Left lung (tissue), 4 donors: ENCODE measurements at regions not wholly inside any gene's neighbourhood (a gene's known extent, or its start where the extent isn't known, plus 50 kb on each side); places are given as distances from the start of the nearest gene placed in this dataset.

Experiments used
- ATAC-seq: fragments of 200-7000 bp; cut with Tn5 transposase; one replicate; pipeline ENCODE4 v1.9.1; 2020; ENCODE audit warnings: moderate library complexity
- DNase-seq, 4 donors: peaks; one replicate each; pipeline ENCODE4 v3.0.0-alpha.2; 2013 to 2020
- H3K27ac ChIP-seq, 2 donors: fragments of 200-600 bp; sonication (generic) in 1 of 2; one replicate each; pipeline versions ENCODE4 v1.5.0 to v1.8.0; 2020 to 2021
- H3K27me3 ChIP-seq, 2 donors: fragments of 200-600 bp; sonication (generic) in 1 of 2; one replicate each; pipeline versions ENCODE4 v1.5.0 to v1.8.0; 2020 to 2021
- H3K36me3 ChIP-seq, 2 donors: fragments of 200-600 bp; sonication (generic) in 1 of 2; one replicate each; pipeline versions ENCODE4 v1.5.0 to v1.8.0; 2020 to 2021
- H3K4me1 ChIP-seq, 2 donors: fragments of 200-600 bp; one replicate each; pipeline ENCODE4 v1.8.0; 2021
- H3K4me3 ChIP-seq, 2 donors: fragments of 200-600 bp; sonication (generic) in 1 of 2; one replicate each; pipeline versions ENCODE4 v1.5.0 to v1.8.0; 2020 to 2021; ENCODE audit warnings: mild to moderate bottlenecking in 1 of 2
- H3K9me3 ChIP-seq, 2 donors: fragments of 200-600 bp; sonication (generic) in 1 of 2; one replicate each; pipeline versions ENCODE4 v1.5.0 to v1.8.0; 2020 to 2021
- intact Hi-C, 2 donors: fragments of 100-400 bp; cut with DNase I; formaldehyde crosslinking; loops; one replicate each; pipeline versions ENCODE4 v1.11.2 to v1.14.2; 2022
- TF ChIP-seq, protein P1 (sequence below), 2 donors: fragments of 200-600 bp; sonication (generic) in 1 of 2; IDR thresholded peaks; one replicate each; pipeline versions ENCODE4 v1.5.0 to v1.8.0; 2021; ENCODE audit warnings: antibody characterized with exemption in 2 of 2
- donor health status: DM: no; HTN: yes; CAD: no.
- donor health status: DM: no; HTN: no; CAD: no.

DNA sequence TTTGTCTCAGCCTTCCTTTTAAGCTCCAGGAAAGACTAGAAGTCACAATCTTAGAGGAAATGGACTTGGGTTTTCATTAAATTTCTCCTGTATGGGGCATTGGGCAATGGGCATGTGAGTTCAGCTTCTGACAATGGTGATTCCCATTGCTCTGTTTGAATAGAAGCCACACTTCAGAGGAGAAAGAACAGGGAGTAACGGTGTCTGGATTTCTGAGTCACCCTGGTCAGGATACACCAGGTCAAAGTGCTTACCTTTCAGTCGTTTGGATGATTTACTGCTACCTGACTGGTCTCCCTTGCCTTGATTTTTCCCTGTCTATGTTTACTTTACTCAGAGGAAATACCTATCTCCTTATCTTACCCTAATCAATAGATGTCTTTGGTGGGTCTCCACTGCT is 111.7 kb upstream of the VEPH1 start:
- intact Hi-C loops: loop anchor here in 1 of 2 donors (10.0 kb wide), 1 partner anchor 820 kb away; no protein-coding TSS in a partner anchor
- no peaks in the 10 kb centered on the region for H3K4me1 ChIP-seq
- no peaks in the 10 kb centered on the region for H3K36me3 ChIP-seq
- H3K27ac ChIP-seq: no peak overlapping the region
- no peaks in the 10 kb centered on the region for H3K9me3 ChIP-seq
- H3K27me3 ChIP-seq: peaks cover 0 to 4% of the 10 kb centered on the region in 2 donors
- ATAC-seq (no peak), DNase-seq (no peak)
- no peak overlapping the region for H3K4me3 ChIP-seq
- TF ChIP-seq, protein P1, sequence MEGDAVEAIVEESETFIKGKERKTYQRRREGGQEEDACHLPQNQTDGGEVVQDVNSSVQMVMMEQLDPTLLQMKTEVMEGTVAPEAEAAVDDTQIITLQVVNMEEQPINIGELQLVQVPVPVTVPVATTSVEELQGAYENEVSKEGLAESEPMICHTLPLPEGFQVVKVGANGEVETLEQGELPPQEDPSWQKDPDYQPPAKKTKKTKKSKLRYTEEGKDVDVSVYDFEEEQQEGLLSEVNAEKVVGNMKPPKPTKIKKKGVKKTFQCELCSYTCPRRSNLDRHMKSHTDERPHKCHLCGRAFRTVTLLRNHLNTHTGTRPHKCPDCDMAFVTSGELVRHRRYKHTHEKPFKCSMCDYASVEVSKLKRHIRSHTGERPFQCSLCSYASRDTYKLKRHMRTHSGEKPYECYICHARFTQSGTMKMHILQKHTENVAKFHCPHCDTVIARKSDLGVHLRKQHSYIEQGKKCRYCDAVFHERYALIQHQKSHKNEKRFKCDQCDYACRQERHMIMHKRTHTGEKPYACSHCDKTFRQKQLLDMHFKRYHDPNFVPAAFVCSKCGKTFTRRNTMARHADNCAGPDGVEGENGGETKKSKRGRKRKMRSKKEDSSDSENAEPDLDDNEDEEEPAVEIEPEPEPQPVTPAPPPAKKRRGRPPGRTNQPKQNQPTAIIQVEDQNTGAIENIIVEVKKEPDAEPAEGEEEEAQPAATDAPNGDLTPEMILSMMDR (IDR thresholded peaks at IDR 0.05): no peak

DNA sequence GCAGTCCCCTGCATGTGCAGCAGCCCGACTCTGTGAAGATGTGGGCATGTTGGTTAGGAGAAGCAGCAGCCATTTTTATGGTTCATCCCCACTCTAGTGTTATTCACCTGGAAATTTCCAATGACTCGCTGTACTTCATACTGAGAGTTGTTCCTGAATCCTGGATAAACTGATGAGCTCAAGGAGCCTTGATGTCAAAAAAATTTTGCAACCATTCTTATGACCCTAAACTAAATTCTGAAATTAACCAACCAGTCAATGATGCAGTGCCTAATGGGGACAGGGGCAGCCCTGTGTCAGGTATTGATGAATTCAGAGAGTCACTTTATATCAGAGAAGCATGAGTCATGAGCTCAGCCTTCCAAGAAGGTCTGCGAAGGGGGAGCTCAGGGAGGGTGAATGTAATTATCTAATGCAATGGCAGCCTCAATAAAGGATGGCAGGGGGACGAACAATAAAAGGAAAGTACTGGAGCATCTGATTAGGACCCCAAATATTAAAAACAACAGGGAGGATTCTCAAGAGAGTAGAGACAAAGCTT is 108.4 kb upstream of the VEPH1 start:
- Histone ChIP-seq H3K27ac (no peak overlapping the region), H3K4me1 (no peaks in the 10 kb centered on the region), H3K36me3 (no peaks in the 10 kb centered on the region), H3K4me3 (no peak overlapping the region), H3K9me3 (no peaks in the 10 kb centered on the region), H3K27me3 (no peaks in the 10 kb centered on the region)
- DNase-seq (no peak), ATAC-seq (no peak)
- intact Hi-C loops: loop anchor here in 1 of 2 donors (10.0 kb wide), 1 partner anchor 823 kb away; no protein-coding TSS in a partner anchor
- TF ChIP-seq, protein P1 (IDR thresholded peaks at IDR 0.05): no peak

DNA sequence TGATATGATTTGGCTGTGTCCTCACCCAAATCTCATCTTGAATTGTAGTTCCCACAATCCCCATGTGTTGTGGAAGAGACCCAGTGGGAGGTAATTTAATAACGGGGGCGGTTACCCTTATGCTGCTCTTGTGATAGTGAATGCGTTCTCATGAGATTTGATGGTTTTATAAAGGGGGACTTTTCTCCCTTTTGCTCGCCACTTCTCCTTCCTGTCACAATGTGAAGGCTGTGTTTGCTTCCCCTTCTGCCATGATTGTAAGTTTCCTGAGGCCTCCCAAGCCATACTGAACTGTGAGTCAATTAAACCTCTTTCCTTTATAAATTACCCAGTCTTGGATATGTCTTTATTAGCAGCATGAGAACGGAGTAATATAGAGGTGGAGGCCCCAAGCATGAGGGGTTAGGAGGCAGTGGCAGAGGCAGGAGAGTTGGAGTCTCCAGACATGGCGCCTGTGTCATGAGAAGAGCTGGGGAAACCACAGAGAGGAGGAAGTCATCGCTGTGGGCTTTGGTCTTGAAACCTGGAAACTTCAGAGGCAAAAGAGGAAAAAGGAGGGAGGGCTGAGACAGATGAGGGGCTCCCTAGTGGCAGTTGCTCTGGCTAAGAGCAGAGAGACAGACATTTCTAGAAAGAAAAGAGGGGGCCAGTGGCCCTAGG is 107.8 kb upstream of the VEPH1 start:
- TF ChIP-seq, protein P1 (IDR thresholded peaks at IDR 0.05): no peak
- Histone ChIP-seq H3K4me3 (no peak overlapping the region), H3K9me3 (no peaks in the 10 kb centered on the region), H3K27me3 (no peaks in the 10 kb centered on the region), H3K36me3 (no peaks in the 10 kb centered on the region), H3K27ac (no peak overlapping the region), H3K4me1 (no peaks in the 10 kb centered on the region)
- DNase-seq: no peak
- ATAC-seq: no peak
- intact Hi-C loops: loop anchor here in 1 of 2 donors (10.0 kb wide), 1 partner anchor 824 kb away; no protein-coding TSS in a partner anchor

DNA sequence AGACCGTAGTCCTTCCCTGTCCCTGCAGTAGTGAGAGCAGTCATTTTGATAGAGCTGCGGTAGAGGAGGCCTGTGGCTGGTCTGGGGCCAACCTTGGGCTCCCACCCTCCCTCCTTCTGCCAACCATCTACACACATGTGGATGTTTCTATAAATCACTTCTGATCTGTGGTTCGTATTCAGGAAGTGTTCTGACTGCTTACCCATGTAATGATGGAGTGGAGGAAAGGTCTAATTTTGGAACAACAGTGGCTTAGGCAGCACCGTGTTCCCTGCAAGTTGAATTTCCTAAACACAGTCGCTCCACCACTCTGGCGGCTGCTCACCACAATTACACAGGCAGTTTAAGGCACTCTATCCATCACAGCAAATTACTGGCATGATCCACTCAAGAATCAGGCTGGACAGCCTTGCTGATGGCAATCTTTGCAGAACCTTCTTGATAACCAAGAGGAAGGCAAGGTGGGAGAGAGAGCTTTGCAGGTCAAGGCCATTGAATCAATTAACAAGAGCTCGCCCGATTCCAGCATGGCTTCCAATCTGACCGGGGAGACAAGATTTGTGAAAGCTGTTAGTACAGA is 104.7 kb upstream of the VEPH1 start:
- H3K27ac ChIP-seq: no peak overlapping the region
- intact Hi-C loops: no loop called here
- H3K4me3 ChIP-seq: no peak overlapping the region
- ATAC-seq (no peak), DNase-seq (no peak)
- H3K36me3 ChIP-seq: no peaks in the 10 kb centered on the region
- no peaks in the 10 kb centered on the region for H3K4me1 ChIP-seq
- TF ChIP-seq, protein P1 (IDR thresholded peaks at IDR 0.05): no peak
- H3K27me3 ChIP-seq: no peaks in the 10 kb centered on the region
- no peaks in the 10 kb centered on the region for H3K9me3 ChIP-seq

DNA sequence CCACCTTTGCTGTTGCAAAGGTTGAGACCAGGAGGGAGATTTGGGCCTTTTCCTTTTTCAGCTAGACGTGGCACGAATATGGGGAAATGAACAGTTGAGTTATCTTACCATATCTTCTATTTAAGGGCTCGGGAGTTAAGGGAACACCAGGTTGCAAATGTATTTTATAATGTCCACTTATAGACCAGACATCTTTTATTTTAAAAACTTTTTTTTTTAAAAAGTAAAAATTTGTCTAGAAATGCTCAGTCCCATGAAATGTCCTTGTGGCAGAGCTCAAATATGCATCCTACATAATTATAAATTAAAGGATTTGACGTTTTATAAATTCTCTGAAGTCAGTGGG is 103.6 kb upstream of the VEPH1 start:
- Histone ChIP-seq H3K4me3 (no peak overlapping the region), H3K4me1 (no peaks in the 10 kb centered on the region), H3K9me3 (no peaks in the 10 kb centered on the region), H3K27ac (no peak overlapping the region), H3K36me3 (no peaks in the 10 kb centered on the region), H3K27me3 (no peaks in the 10 kb centered on the region)
- TF ChIP-seq, protein P1 (IDR thresholded peaks at IDR 0.05): no peak
- ATAC-seq (no peak), DNase-seq (no peak)
- intact Hi-C loops: no loop called here
